ENCODE measurements at regions not wholly inside any gene's neighbourhood (a gene's known extent, or its start where the extent isn't known, plus 50 kb on each side); places are given as distances from the start of the nearest gene placed in this dataset.

DNA sequence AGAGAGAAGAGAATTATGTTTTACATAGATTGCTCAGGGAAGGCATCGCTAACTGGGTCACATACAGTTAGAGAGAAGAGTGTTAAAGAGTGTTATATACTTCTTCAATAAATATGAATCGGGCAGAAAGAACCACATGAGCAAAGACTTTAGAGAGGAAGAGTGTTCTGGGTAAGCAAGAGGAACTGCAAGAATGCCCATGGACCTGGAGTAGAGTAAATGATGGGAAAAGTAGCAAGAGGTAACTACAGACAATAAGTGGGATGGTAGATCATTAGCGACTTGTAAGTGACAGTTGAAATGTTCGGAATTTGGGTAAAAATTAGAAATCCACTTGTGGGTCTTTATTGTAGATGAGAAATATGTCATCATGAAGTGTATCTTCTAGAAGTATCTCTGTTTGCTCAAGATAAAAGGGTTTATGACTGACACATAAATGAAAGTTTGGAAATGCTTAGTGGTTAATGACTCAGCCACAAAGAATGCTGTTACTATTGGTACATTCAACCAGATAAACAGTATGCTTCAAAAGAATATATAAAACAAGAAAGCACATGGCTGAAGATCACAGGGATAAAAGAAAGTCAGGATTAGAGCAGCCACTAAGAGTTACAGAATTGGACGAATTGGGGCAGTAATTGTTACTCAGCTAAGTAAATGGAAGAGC, 229.3 kb downstream of the CASP12 start:
- TF ChIP-seq TEAD4 (IDR thresholded peaks at IDR 0.05) (peak; percentile 18; the same call in 1 of the 2 replicates), NFIC (IDR thresholded peaks at IDR 0.05) (no peak), EP300 (IDR thresholded peaks at IDR 0.05; ENCODE audit: borderline replicate concordance) (no peak), FOXM1 (IDR thresholded peaks at IDR 0.05; ENCODE audit: borderline replicate concordance, low read depth) (no peak), RAD21 (IDR thresholded peaks at IDR 0.05; ENCODE audit: low read depth) (no peak)
- TF ChIP-seq, protein P1, sequence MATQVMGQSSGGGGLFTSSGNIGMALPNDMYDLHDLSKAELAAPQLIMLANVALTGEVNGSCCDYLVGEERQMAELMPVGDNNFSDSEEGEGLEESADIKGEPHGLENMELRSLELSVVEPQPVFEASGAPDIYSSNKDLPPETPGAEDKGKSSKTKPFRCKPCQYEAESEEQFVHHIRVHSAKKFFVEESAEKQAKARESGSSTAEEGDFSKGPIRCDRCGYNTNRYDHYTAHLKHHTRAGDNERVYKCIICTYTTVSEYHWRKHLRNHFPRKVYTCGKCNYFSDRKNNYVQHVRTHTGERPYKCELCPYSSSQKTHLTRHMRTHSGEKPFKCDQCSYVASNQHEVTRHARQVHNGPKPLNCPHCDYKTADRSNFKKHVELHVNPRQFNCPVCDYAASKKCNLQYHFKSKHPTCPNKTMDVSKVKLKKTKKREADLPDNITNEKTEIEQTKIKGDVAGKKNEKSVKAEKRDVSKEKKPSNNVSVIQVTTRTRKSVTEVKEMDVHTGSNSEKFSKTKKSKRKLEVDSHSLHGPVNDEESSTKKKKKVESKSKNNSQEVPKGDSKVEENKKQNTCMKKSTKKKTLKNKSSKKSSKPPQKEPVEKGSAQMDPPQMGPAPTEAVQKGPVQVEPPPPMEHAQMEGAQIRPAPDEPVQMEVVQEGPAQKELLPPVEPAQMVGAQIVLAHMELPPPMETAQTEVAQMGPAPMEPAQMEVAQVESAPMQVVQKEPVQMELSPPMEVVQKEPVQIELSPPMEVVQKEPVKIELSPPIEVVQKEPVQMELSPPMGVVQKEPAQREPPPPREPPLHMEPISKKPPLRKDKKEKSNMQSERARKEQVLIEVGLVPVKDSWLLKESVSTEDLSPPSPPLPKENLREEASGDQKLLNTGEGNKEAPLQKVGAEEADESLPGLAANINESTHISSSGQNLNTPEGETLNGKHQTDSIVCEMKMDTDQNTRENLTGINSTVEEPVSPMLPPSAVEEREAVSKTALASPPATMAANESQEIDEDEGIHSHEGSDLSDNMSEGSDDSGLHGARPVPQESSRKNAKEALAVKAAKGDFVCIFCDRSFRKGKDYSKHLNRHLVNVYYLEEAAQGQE (IDR thresholded peaks at IDR 0.05; ENCODE audit: low read depth), result no peak

DNA sequence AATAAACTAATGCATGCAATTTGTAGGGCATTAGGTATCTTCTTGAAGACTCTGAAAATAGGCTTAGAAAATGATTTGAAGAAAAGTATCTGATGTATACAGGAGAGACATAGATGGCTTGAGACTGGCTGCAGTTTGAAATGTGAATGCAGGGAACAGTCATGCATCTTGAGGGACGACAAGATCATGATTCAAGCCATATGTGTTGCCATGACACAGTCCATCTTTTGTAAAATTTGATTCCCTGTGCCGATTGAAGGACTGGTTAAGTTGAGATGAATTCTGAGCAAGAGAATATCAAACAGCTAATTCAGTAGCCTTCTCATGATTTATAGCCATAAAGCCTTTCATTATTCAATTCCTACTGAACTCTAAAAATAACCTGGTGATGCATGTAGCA, 231.6 kb downstream of the CASP12 start:
- no peak for TF ChIP-seq TEAD4 (IDR thresholded peaks at IDR 0.05)
- TF ChIP-seq FOXM1 (IDR thresholded peaks at IDR 0.05; ENCODE audit: borderline replicate concordance, low read depth), result no peak
- TF ChIP-seq RAD21 (IDR thresholded peaks at IDR 0.05; ENCODE audit: low read depth), result no peak
- TF ChIP-seq EP300 (IDR thresholded peaks at IDR 0.05; ENCODE audit: borderline replicate concordance), result no peak
- no peak for TF ChIP-seq TAF1 (IDR thresholded peaks at IDR 0.05; ENCODE audit: low read depth)
- no peak for TF ChIP-seq ZBTB7A (IDR thresholded peaks at IDR 0.05; ENCODE audit: low read depth)
- no peak for TF ChIP-seq CEBPB (IDR thresholded peaks at IDR 0.05)
- TF ChIP-seq, protein P1 (IDR thresholded peaks at IDR 0.05; ENCODE audit: low read depth), result no peak
- no peak for TF ChIP-seq TCF12 (IDR thresholded peaks at IDR 0.05; ENCODE audit: low read depth)
- TF ChIP-seq CREB1 (IDR thresholded peaks at IDR 0.05; ENCODE audit: low read depth), result no peak

DNA sequence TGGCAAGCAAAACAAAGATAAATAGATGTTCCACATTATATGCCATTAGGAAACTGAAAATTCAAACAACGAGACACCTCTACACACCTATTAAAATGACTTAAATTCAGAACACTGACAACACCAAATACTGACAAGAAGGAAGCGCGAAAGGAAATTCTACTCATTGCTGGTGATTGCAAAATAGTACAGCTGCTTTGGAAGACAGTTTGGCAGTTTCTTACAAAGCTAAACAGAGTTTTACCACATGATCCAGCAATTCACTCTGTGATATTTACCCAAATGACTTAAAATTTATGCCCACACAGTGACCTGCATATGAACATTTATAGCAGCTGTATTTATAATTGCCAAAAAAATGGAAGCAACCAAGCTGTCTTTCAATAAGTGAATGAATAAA, 232.6 kb downstream of the CASP12 start:
- TF ChIP-seq EP300 (IDR thresholded peaks at IDR 0.05; ENCODE audit: borderline replicate concordance) (no peak), CREB1 (IDR thresholded peaks at IDR 0.05; ENCODE audit: low read depth) (no peak), ZBTB7A (IDR thresholded peaks at IDR 0.05; ENCODE audit: low read depth) (no peak), MAX (IDR thresholded peaks at IDR 0.05) (no peak), FOXM1 (IDR thresholded peaks at IDR 0.05; ENCODE audit: borderline replicate concordance, low read depth) (no peak), RAD21 (IDR thresholded peaks at IDR 0.05; ENCODE audit: low read depth) (no peak), EGR1 (IDR thresholded peaks at IDR 0.05) (no peak), TCF12 (IDR thresholded peaks at IDR 0.05; ENCODE audit: low read depth) (no peak), NFIC (IDR thresholded peaks at IDR 0.05) (no peak), TEAD4 (IDR thresholded peaks at IDR 0.05) (no peak), YY1 (IDR thresholded peaks at IDR 0.05; ENCODE audit: low read depth) (no peak), CEBPB (IDR thresholded peaks at IDR 0.05) (no peak)
- TF ChIP-seq, protein P2, sequence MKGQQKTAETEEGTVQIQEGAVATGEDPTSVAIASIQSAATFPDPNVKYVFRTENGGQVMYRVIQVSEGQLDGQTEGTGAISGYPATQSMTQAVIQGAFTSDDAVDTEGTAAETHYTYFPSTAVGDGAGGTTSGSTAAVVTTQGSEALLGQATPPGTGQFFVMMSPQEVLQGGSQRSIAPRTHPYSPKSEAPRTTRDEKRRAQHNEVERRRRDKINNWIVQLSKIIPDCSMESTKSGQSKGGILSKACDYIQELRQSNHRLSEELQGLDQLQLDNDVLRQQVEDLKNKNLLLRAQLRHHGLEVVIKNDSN (IDR thresholded peaks at IDR 0.05), result no peak
- TF ChIP-seq, protein P1 (IDR thresholded peaks at IDR 0.05; ENCODE audit: low read depth), result no peak

GRCh38 chr11:104663190-104664140, 234.8 kb downstream of the CASP12 start:
- no peak for TF ChIP-seq FOXM1 (IDR thresholded peaks at IDR 0.05; ENCODE audit: borderline replicate concordance, low read depth)
- TF ChIP-seq TCF12 (IDR thresholded peaks at IDR 0.05; ENCODE audit: low read depth), result no peak
- TF ChIP-seq MAX (IDR thresholded peaks at IDR 0.05), result no peak
- TF ChIP-seq CEBPB (IDR thresholded peaks at IDR 0.05), result no peak
- no peak for TF ChIP-seq CREB1 (IDR thresholded peaks at IDR 0.05; ENCODE audit: low read depth)
- no peak for TF ChIP-seq TEAD4 (IDR thresholded peaks at IDR 0.05)
- TF ChIP-seq, protein P2 (IDR thresholded peaks at IDR 0.05), result no peak
